ENCODE measurements at regions not wholly inside any gene's neighbourhood (a gene's known extent, or its start where the extent isn't known, plus 50 kb on each side); places are given as distances from the start of the nearest gene placed in this dataset.

DNA sequence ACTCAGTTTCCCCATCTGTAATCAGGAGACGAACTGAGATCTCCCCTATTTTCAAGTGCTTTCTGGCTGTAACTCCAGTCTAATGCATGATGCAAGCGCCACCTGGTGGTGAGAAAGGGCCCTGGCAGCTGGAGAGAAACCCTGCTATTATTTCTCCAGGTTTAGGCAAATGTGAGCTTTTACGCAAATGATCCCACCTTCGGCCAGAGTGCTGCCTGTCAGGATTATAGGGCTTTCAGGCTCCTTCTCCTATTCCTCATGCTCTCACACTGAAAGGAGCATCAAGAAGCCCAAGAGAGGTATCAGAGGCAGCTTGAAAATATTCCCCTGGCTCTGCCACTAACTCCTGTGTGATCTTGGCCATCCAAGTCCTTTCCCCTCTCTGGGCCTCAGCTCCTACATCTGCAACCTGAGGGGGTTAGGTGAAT is 93.9 kb upstream of the RASGRF1 start:
- TF ChIP-seq CTCF (IDR thresholded peaks at IDR 0.05; ENCODE audit: poor library complexity, severe bottlenecking) (peak; percentile 98), TAF1 (IDR thresholded peaks at IDR 0.05; ENCODE audit: low read depth) (no peak), RAD21 (conservative IDR thresholded peaks at IDR 0.05) (peak; percentile 98), EZH2 (IDR thresholded peaks at IDR 0.05; ENCODE audit: borderline replicate concordance, insufficient read depth, low read length, poor library complexity, severe bottlenecking) (no peak), POLR2AphosphoS5 (IDR thresholded peaks at IDR 0.05) (no peak)
- TF ChIP-seq, protein P1, sequence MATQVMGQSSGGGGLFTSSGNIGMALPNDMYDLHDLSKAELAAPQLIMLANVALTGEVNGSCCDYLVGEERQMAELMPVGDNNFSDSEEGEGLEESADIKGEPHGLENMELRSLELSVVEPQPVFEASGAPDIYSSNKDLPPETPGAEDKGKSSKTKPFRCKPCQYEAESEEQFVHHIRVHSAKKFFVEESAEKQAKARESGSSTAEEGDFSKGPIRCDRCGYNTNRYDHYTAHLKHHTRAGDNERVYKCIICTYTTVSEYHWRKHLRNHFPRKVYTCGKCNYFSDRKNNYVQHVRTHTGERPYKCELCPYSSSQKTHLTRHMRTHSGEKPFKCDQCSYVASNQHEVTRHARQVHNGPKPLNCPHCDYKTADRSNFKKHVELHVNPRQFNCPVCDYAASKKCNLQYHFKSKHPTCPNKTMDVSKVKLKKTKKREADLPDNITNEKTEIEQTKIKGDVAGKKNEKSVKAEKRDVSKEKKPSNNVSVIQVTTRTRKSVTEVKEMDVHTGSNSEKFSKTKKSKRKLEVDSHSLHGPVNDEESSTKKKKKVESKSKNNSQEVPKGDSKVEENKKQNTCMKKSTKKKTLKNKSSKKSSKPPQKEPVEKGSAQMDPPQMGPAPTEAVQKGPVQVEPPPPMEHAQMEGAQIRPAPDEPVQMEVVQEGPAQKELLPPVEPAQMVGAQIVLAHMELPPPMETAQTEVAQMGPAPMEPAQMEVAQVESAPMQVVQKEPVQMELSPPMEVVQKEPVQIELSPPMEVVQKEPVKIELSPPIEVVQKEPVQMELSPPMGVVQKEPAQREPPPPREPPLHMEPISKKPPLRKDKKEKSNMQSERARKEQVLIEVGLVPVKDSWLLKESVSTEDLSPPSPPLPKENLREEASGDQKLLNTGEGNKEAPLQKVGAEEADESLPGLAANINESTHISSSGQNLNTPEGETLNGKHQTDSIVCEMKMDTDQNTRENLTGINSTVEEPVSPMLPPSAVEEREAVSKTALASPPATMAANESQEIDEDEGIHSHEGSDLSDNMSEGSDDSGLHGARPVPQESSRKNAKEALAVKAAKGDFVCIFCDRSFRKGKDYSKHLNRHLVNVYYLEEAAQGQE (IDR thresholded peaks at IDR 0.05; ENCODE audit: borderline replicate concordance) = no peak

All from neural cell (in vitro differentiated cells).